Suprapubic skin (tissue), 3 donors: ENCODE measurements at regions not wholly inside any gene's neighbourhood (a gene's known extent, or its start where the extent isn't known, plus 50 kb on each side); places are given as distances from the start of the nearest gene placed in this dataset.

Experiments used
- CTCF ChIP-seq, 2 donors: fragments of 200-600 bp in 1 of 2; fragments of 450-650 bp in 1 of 2; sonication (generic) in 1 of 2; IDR thresholded peaks; one replicate each; pipeline ENCODE4 v1.5.1; 2016 to 2019; ENCODE audit warnings: antibody characterized with exemption in 2 of 2, mild to moderate bottlenecking in 1 of 2, moderate library complexity in 1 of 2
- EP300 ChIP-seq: sonication (generic); formaldehyde crosslinking; IDR thresholded peaks from one replicate; pipeline ENCODE4 v1.6.1; 2017; ENCODE audit warnings: antibody characterized with exemption
- POLR2A ChIP-seq, 2 donors: fragments of 450-650 bp; IDR thresholded peaks; one replicate each; pipeline ENCODE4 v1.6.1; 2017; ENCODE audit warnings: antibody characterized with exemption in 2 of 2, mild to moderate bottlenecking in 2 of 2, moderate library complexity in 2 of 2

GRCh38 chr1:79197421-79197820, 190.9 kb upstream of the ADGRL4 start:
- no peak for TF ChIP-seq CTCF (IDR thresholded peaks at IDR 0.05)
- TF ChIP-seq POLR2A (IDR thresholded peaks at IDR 0.05), result no peak
- TF ChIP-seq EP300, result no peak
